Coronary artery (tissue), 2 donors: ENCODE measurements at regions not wholly inside any gene's neighbourhood (a gene's known extent, or its start where the extent isn't known, plus 50 kb on each side); places are given as distances from the start of the nearest gene placed in this dataset.

Source experiments
- DNase-seq: peaks from one replicate; pipeline ENCODE4 v3.0.0-alpha.2; 2017; ENCODE audit warnings: low spot score
- H3K27ac ChIP-seq, 2 donors: fragments of 200-600 bp; sonication (generic); one replicate each; pipeline ENCODE4 v1.5.1; 2016 to 2019
- H3K4me3 ChIP-seq: fragments of 200-600 bp; sonication (generic); 2 replicates; pipeline ENCODE4 v1.5.1; 2016; ENCODE audit warnings: mild to moderate bottlenecking, moderate library complexity
- TF ChIP-seq, protein P1 (sequence below): fragments of 200-600 bp; sonication (generic); IDR thresholded peaks from one replicate; pipeline ENCODE4 v1.5.1; 2019; ENCODE audit warnings: antibody characterized with exemption

DNA sequence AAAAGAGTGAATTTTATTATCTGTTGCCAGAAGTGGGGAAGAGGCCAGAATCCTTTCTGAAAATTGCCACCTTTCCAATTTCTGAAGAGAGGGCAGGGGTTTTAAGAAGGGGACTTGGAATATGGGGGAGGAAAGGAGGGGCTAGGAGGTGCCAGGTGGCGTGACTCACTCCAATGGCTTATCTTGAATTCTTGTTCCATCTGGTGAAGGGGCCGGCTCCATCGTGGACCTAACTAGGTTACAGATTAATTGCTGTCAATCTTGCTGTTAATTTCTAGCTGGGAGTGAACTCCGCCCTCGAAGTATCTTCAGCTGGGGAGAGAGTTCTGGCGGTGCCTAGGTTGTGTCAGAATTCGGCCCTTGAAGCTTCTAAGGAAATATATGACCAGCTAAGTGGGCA is 138.7 kb downstream of the YTHDC2 start:
- TF ChIP-seq, protein P1, sequence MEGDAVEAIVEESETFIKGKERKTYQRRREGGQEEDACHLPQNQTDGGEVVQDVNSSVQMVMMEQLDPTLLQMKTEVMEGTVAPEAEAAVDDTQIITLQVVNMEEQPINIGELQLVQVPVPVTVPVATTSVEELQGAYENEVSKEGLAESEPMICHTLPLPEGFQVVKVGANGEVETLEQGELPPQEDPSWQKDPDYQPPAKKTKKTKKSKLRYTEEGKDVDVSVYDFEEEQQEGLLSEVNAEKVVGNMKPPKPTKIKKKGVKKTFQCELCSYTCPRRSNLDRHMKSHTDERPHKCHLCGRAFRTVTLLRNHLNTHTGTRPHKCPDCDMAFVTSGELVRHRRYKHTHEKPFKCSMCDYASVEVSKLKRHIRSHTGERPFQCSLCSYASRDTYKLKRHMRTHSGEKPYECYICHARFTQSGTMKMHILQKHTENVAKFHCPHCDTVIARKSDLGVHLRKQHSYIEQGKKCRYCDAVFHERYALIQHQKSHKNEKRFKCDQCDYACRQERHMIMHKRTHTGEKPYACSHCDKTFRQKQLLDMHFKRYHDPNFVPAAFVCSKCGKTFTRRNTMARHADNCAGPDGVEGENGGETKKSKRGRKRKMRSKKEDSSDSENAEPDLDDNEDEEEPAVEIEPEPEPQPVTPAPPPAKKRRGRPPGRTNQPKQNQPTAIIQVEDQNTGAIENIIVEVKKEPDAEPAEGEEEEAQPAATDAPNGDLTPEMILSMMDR: no peak

DNA sequence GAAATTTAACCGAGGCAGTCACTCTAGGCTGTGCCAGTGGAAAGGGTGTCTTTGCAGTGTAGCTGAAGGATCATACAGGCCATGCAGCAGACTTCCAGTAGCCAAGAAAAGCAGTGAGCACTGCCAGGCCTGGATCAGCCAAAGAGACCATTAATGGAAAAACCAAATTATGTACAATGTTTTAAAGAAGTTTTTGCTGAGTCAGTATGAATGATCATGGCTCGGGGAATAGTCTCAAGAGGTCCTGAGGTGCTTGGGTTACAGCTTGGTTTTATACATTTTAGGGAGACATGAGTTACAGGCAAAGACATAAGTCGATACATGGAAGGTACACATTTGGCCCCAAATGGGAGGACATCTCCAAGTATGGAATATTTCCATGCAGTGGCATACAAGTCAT is 141.3 kb downstream of the YTHDC2 start:
- Histone ChIP-seq H3K27ac (no peak overlapping the region), H3K4me3 (no peak overlapping the region)
- no peak for DNase-seq
- TF ChIP-seq, protein P1: no peak

More for the DNA sequence above, 138.7 kb downstream of the YTHDC2 start:
- no peak overlapping the region for H3K27ac ChIP-seq
- no peak overlapping the region for H3K4me3 ChIP-seq
- DNase-seq: no peak

DNA sequence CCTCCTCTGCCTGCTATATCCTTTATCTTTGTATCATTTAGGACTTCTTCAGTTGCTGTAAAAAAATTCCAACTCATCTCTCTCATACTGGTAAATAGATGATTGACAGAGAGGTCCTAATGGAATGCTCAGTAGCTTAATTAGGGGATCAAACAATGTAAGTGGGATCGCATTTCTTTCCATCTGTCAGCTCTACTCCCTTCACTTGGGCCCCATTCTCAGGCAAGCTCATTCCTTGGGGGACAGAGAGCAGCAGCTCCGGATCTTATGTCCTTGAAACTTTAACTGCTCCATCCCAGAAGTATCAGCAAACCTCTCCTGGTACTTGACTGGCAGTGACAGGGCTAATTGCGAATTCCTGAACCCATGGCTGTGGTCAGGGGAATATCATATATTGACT is 146.7 kb downstream of the YTHDC2 start:
- H3K4me3 ChIP-seq: no peak overlapping the region
- no peak for DNase-seq

GRCh38 chr5:113660706-113661250 is 147.3 kb downstream of the YTHDC2 start:
- TF ChIP-seq, protein P1: no peak
- H3K27ac ChIP-seq: no peak overlapping the region
- no peak for DNase-seq
- no peak overlapping the region for H3K4me3 ChIP-seq

More for the DNA sequence above, 146.7 kb downstream of the YTHDC2 start:
- TF ChIP-seq, protein P1: no peak
- no peak overlapping the region for H3K27ac ChIP-seq

DNA sequence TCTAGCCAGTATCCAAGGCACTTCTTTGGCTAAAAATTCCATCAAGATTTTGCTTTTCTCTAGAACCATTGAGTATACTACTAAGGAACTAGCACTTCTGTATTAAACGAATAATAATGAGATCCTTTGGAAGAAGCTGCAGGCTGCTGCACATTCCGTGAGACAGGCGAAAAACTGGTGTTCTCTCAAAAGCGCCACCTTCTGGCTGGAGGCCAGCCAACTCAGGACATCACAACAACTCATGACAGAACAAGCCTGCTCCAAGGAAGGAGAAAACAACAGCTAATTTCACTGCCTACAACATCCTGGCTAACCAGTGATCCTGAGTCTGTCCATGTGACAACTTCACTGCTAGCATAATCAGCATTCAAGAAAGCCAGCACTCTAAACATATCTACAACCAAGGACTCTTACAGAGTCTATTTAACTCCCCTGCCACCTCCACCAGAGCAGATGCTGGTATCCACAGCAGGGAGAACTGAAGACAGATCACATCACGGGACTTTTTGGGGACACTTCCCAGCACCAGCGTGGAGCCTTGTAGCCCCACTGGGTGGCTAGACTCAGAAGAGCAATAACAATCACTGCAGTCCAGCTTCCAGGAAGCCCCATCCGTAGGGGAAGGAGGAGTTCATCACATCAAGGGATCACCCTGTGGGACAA is 150.5 kb downstream of the YTHDC2 start:
- no peak overlapping the region for H3K27ac ChIP-seq
- TF ChIP-seq, protein P1: no peak
- H3K4me3 ChIP-seq: no peak overlapping the region
- no peak for DNase-seq

DNA sequence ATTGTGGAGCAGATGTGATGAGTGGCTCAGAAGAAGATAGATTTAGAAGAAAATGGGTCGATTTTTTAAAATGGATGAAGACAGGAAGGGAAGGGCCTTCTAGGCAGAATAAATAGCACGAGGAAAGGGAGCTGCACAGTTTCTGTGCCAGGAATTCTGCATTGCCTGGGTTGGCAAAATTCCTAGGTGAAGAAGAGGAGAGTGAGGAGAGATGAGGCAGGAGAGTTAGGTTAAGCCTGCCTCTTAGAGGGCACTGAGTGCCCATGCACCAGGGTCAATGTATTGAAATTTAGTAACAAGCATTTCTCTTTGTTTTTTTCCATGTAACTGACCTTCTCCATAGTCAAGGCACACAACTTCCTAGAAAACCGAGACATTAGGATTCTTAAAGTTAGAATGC is 159.5 kb downstream of the YTHDC2 start:
- TF ChIP-seq, protein P1: no peak
- no peak for DNase-seq
- Histone ChIP-seq H3K4me3 (no peak overlapping the region), H3K27ac (no peak overlapping the region)

DNA sequence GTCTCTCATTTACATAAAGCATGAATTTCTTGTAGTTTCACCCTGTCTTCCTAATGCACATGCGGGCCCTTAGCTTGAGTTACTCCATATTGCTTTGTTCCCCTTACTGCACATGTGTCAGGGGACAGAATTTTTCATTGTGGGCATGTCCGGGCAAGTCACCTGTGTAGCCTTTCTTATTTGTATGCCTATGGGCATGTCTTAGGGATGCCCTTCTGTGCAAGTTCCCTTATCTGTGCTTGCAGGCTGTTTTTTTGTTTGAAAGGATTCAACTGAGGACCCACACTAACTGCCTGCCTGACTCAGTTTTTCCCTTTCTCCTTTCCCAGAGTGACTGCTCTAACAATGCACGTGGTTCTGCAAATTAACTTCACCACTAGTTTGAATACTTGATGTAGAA is 161.7 kb downstream of the YTHDC2 start:
- Histone ChIP-seq H3K4me3 (no peak overlapping the region), H3K27ac (no peak overlapping the region)
- TF ChIP-seq, protein P1: no peak
- DNase-seq: no peak
